Astrocyte (in vitro differentiated cells and primary cell): ENCODE measurements at regions not wholly inside any gene's neighbourhood (a gene's known extent, or its start where the extent isn't known, plus 50 kb on each side); places are given as distances from the start of the nearest gene placed in this dataset.

ENCODE experiments used
- DNase-seq: peaks from one replicate; pipeline ENCODE4 v3.0.0-alpha.2; 2010; ENCODE audit warnings: low read depth
- FAIRE-seq: peaks from 2 replicates; lab custom pipeline; 2011; peaks lifted over from hg19 to GRCh38; lab: Jason Lieb, UNC
- H2AFZ ChIP-seq: 2 replicates; pipeline ENCODE4 v1.6.0; 2012; ENCODE audit warnings: low read depth, low read length, inconsistent platforms
- H3K27ac ChIP-seq: 2 replicates; pipeline ENCODE4 v1.5.1; 2011; ENCODE audit warnings: low read depth, low read length, inconsistent platforms
- H3K27me3 ChIP-seq: 2 replicates; pipeline ENCODE4 v1.6.0; 2011; ENCODE audit warnings: low read length, inconsistent platforms; ENCODE audit not compliant: insufficient read depth
- H3K36me3 ChIP-seq: 2 replicates; pipeline ENCODE4 v1.5.1; 2011; ENCODE audit warnings: low read length, inconsistent platforms; ENCODE audit not compliant: insufficient read depth
- H3K4me1 ChIP-seq: 2 replicates; pipeline ENCODE4 v1.5.1; 2011; ENCODE audit warnings: low read length, inconsistent platforms; ENCODE audit not compliant: insufficient read depth
- H3K4me2 ChIP-seq: 2 replicates; pipeline ENCODE4 v1.6.0; 2012; ENCODE audit warnings: low read length, inconsistent platforms
- H3K4me3 ChIP-seq: 2 replicates; pipeline ENCODE4 v1.5.1; 2011; ENCODE audit warnings: low read depth, mild to moderate bottlenecking, low read length, inconsistent platforms; ENCODE audit not compliant: insufficient read depth
- H3K79me2 ChIP-seq: 2 replicates; pipeline ENCODE4 v1.6.0; 2012; ENCODE audit warnings: mild to moderate bottlenecking, low read length, inconsistent platforms; ENCODE audit not compliant: insufficient read depth
- H3K9ac ChIP-seq: 2 replicates; pipeline ENCODE4 v1.6.0; 2012; ENCODE audit warnings: mild to moderate bottlenecking, low read length, inconsistent platforms
- H3K9me3 ChIP-seq: 2 replicates; pipeline ENCODE4 v1.5.1; 2012; ENCODE audit warnings: low read depth, mild to moderate bottlenecking, low read length, inconsistent platforms; ENCODE audit not compliant: insufficient read depth
- H4K20me1 ChIP-seq: 2 replicates; pipeline ENCODE4 v1.6.0; 2012; ENCODE audit warnings: low read length, inconsistent platforms; ENCODE audit not compliant: insufficient read depth
- H3K27ac Mint-ChIP-seq: one replicate; pipeline ENCODE4 v1.8.0; 2021; ENCODE audit warnings: mild to moderate bottlenecking, mixed read lengths; ENCODE audit not compliant: unreplicated experiment
- H3K27me3 Mint-ChIP-seq: one replicate; pipeline ENCODE4 v1.8.0; 2021; ENCODE audit warnings: low read depth, mixed read lengths; ENCODE audit not compliant: unreplicated experiment
- H3K36me3 Mint-ChIP-seq: one replicate; pipeline ENCODE4 v1.8.0; 2021; ENCODE audit warnings: low read depth, mixed read lengths; ENCODE audit not compliant: unreplicated experiment
- H3K4me1 Mint-ChIP-seq: one replicate; pipeline ENCODE4 v1.8.0; 2021; ENCODE audit warnings: low read depth, mixed read lengths; ENCODE audit not compliant: unreplicated experiment
- H3K4me3 Mint-ChIP-seq: one replicate; pipeline ENCODE4 v1.8.0; 2021; ENCODE audit warnings: mild to moderate bottlenecking, moderate library complexity, mixed read lengths; ENCODE audit not compliant: unreplicated experiment
- H3K9me3 Mint-ChIP-seq: one replicate; pipeline ENCODE4 v1.8.0; 2021; ENCODE audit warnings: mild to moderate bottlenecking, mixed read lengths; ENCODE audit not compliant: unreplicated experiment
- EZH2 ChIP-seq: IDR thresholded peaks from 2 replicates; pipeline ENCODE4 v1.6.1; 2012; ENCODE audit warnings: mild to moderate bottlenecking, low read length, inconsistent platforms; ENCODE audit not compliant: insufficient read depth
- TF ChIP-seq, protein P1 (sequence below): IDR thresholded peaks from 2 replicates; pipeline ENCODE4 v1.5.1; 2011; ENCODE audit warnings: low read depth, mild to moderate bottlenecking, inconsistent platforms, low read length, moderate library complexity; ENCODE audit not compliant: insufficient read depth

DNA sequence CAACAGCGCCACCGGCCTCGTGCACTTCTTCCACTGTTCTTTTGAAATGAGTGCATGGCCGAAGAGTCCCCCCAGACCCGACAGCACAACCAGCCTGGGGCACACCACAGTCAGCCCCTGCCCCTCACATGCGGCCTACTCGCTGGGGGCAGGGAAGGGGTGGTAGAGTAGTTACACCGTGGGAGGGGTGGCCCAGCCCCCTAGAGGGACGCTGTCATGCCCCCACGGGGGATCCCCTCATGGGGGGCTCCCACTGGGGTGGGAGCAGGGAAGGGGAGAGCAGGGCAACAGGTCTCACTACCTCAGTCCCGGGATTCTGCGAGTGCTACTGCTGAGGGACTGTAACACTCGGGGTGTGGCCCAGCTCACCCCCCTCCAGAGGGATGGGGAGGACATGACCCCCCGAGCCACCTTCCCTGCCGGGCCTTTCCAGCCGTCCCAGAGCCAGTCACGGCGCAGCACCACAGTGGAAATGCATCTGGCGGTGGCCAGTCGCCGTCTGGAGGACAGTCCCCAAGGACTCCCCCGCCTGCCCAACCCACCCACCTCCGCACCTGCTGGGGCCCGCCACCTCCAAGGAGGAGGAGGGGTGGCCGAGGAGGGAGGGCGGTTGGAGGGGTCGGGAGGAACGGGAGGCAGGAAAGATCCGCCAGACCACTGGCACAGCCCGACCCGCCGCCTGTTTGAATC lies 84.6 kb upstream of the ZNF254 start:
- no peak for FAIRE-seq
- H3K9me3 Mint-ChIP-seq: peaks cover 13% of the 10 kb centered on the region
- H3K27ac Mint-ChIP-seq: no peak overlapping the region
- Histone ChIP-seq H3K27me3 (no peaks in the 10 kb centered on the region), H3K36me3 (no peaks in the 10 kb centered on the region), H3K9me3 (peaks cover 19% of the 10 kb centered on the region), H3K9ac (no peak overlapping the region), H2AFZ (no peak overlapping the region), H3K79me2 (no peaks in the 10 kb centered on the region), H3K4me1 (no peaks in the 10 kb centered on the region), H3K27ac (no peak overlapping the region), H4K20me1 (no peaks in the 10 kb centered on the region), H3K4me2 (no peak overlapping the region), H3K4me3 (no peak overlapping the region)
- no peak overlapping the region for H3K4me3 Mint-ChIP-seq
- TF ChIP-seq, protein P1, sequence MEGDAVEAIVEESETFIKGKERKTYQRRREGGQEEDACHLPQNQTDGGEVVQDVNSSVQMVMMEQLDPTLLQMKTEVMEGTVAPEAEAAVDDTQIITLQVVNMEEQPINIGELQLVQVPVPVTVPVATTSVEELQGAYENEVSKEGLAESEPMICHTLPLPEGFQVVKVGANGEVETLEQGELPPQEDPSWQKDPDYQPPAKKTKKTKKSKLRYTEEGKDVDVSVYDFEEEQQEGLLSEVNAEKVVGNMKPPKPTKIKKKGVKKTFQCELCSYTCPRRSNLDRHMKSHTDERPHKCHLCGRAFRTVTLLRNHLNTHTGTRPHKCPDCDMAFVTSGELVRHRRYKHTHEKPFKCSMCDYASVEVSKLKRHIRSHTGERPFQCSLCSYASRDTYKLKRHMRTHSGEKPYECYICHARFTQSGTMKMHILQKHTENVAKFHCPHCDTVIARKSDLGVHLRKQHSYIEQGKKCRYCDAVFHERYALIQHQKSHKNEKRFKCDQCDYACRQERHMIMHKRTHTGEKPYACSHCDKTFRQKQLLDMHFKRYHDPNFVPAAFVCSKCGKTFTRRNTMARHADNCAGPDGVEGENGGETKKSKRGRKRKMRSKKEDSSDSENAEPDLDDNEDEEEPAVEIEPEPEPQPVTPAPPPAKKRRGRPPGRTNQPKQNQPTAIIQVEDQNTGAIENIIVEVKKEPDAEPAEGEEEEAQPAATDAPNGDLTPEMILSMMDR: no peak
- no peak for TF ChIP-seq EZH2
- no peaks in the 10 kb centered on the region for H3K4me1 Mint-ChIP-seq
- H3K27me3 Mint-ChIP-seq: no peaks in the 10 kb centered on the region
- no peaks in the 10 kb centered on the region for H3K36me3 Mint-ChIP-seq
- no peak for DNase-seq

DNA sequence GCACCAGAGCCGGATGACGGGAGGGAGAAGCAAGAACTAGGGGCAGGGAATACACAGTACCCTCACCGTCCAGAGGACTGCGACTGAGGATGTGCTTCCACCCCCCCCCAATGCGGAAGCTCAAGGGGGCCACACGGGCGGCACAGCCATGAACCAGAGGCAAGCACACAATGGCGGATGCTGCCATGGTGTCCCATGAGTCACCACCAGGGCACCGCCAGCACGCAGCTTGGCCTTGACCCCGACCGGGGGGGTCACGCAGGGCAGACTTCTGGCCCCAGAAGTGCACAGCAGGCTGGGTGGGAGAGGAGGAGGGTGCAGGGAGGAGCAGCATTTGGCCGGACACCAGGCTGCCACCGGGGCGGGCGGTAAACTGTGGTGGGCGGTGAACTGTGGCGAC lies 83.5 kb upstream of the ZNF254 start:
- Mint-ChIP-seq H3K36me3 (no peaks in the 10 kb centered on the region), H3K27ac (no peak overlapping the region), H3K4me1 (no peaks in the 10 kb centered on the region), H3K4me3 (no peak overlapping the region), H3K27me3 (no peaks in the 10 kb centered on the region), H3K9me3 (peaks cover 11% of the 10 kb centered on the region)
- Histone ChIP-seq H4K20me1 (no peaks in the 10 kb centered on the region), H3K27ac (no peak overlapping the region), H3K79me2 (no peaks in the 10 kb centered on the region), H3K4me2 (no peak overlapping the region), H3K4me1 (no peaks in the 10 kb centered on the region), H3K4me3 (no peak overlapping the region), H2AFZ (no peak overlapping the region), H3K36me3 (no peaks in the 10 kb centered on the region), H3K27me3 (no peaks in the 10 kb centered on the region), H3K9me3 (peaks cover 8% of the 10 kb centered on the region), H3K9ac (no peak overlapping the region)
- FAIRE-seq (no peak), DNase-seq (no peak)
- TF ChIP-seq EZH2: no peak

DNA sequence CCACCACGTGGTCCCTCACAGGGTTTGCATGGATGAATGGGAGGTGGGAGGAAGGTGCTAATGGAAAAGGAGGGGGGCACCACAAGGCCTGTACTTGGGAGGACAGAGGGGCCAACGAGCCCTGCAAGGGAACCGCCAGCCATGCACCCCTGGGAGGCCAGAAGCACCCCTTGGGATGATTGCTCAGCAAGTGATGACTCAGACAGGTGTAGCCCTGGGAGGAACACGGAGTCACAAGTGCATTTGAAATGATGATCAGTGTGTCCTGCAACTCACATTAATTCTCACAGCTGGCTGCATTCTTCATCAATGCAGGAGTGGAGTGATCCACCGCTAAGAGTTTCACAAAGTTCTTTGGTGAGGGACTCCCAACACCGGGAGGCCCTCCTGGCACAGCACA lies 82.8 kb upstream of the ZNF254 start:
- Histone ChIP-seq H3K9ac (no peak overlapping the region), H3K27me3 (no peaks in the 10 kb centered on the region), H3K36me3 (no peaks in the 10 kb centered on the region), H3K27ac (no peak overlapping the region), H3K9me3 (peaks cover 8% of the 10 kb centered on the region), H3K4me3 (no peak overlapping the region), H3K4me2 (no peak overlapping the region), H2AFZ (no peak overlapping the region), H4K20me1 (no peaks in the 10 kb centered on the region), H3K79me2 (no peaks in the 10 kb centered on the region), H3K4me1 (no peaks in the 10 kb centered on the region)
- no peaks in the 10 kb centered on the region for H3K27me3 Mint-ChIP-seq
- FAIRE-seq (no peak), DNase-seq (no peak)
- peaks cover 11% of the 10 kb centered on the region for H3K9me3 Mint-ChIP-seq
- TF ChIP-seq, protein P1: no peak
- TF ChIP-seq EZH2: no peak
- H3K4me3 Mint-ChIP-seq: no peak overlapping the region
- no peaks in the 10 kb centered on the region for H3K4me1 Mint-ChIP-seq
- no peaks in the 10 kb centered on the region for H3K36me3 Mint-ChIP-seq
- H3K27ac Mint-ChIP-seq: no peak overlapping the region
